ENCODE measurements at regions not wholly inside any gene's neighbourhood (a gene's known extent, or its start where the extent isn't known, plus 50 kb on each side); places are given as distances from the start of the nearest gene placed in this dataset.

GRCh38 chr15:55037071-55037470 lies 159.7 kb downstream of the RSL24D1 start:
- no peaks in the 10 kb centered on the region for H3K9me3 ChIP-seq (ENCODE audit: severe bottlenecking)
- no peak for DNase-seq (ENCODE audit: low spot score)
- TF ChIP-seq CTCF (IDR thresholded peaks at IDR 0.05; ENCODE audit: poor library complexity, severe bottlenecking): no peak

GRCh38 chr15:55035749-55036148 lies 161.0 kb downstream of the RSL24D1 start:
- H3K27me3 ChIP-seq (ENCODE audit: insufficient read depth, poor library complexity, severe bottlenecking): peaks cover 3% of the 10 kb centered on the region
- no peak for TF ChIP-seq CTCF (IDR thresholded peaks at IDR 0.05; ENCODE audit: poor library complexity, severe bottlenecking)

More at GRCh38 chr15:55037071-55037470, 159.7 kb downstream of the RSL24D1 start:
- Histone ChIP-seq H3K4me1 (ENCODE audit: insufficient read depth, poor library complexity, severe bottlenecking) (no peaks in the 10 kb centered on the region), H3K27me3 (ENCODE audit: insufficient read depth, poor library complexity, severe bottlenecking) (peaks cover 3% of the 10 kb centered on the region), H3K4me3 (ENCODE audit: severe bottlenecking) (no peak overlapping the region), H3K27ac (ENCODE audit: poor library complexity, severe bottlenecking) (no peak overlapping the region), H3K36me3 (ENCODE audit: low read depth) (no peaks in the 10 kb centered on the region)
- ATAC-seq (ENCODE audit: low read depth): no peak

GRCh38 chr15:55033574-55033973 lies 163.2 kb downstream of the RSL24D1 start:
- H3K9me3 ChIP-seq (ENCODE audit: severe bottlenecking): no peaks in the 10 kb centered on the region
- H3K27ac ChIP-seq (ENCODE audit: poor library complexity, severe bottlenecking): no peak overlapping the region
- no peak overlapping the region for H3K4me3 ChIP-seq (ENCODE audit: severe bottlenecking)
- DNase-seq (ENCODE audit: low spot score): no peak
- no peak for TF ChIP-seq CTCF (IDR thresholded peaks at IDR 0.05; ENCODE audit: poor library complexity, severe bottlenecking)
- H3K27me3 ChIP-seq (ENCODE audit: insufficient read depth, poor library complexity, severe bottlenecking): peaks cover 3% of the 10 kb centered on the region
- H3K4me1 ChIP-seq (ENCODE audit: insufficient read depth, poor library complexity, severe bottlenecking): no peaks in the 10 kb centered on the region
- ATAC-seq (ENCODE audit: low read depth): no peak
- no peaks in the 10 kb centered on the region for H3K36me3 ChIP-seq (ENCODE audit: low read depth)

More at GRCh38 chr15:55035749-55036148, 161.0 kb downstream of the RSL24D1 start:
- DNase-seq (ENCODE audit: low spot score): no peak
- H3K4me1 ChIP-seq (ENCODE audit: insufficient read depth, poor library complexity, severe bottlenecking): no peaks in the 10 kb centered on the region
- no peak overlapping the region for H3K4me3 ChIP-seq (ENCODE audit: severe bottlenecking)
- H3K9me3 ChIP-seq (ENCODE audit: severe bottlenecking): no peaks in the 10 kb centered on the region
- ATAC-seq (ENCODE audit: low read depth): no peak
- no peaks in the 10 kb centered on the region for H3K36me3 ChIP-seq (ENCODE audit: low read depth)
- no peak overlapping the region for H3K27ac ChIP-seq (ENCODE audit: poor library complexity, severe bottlenecking)

- Histone ChIP-seq H3K4me1 (ENCODE audit: insufficient read depth, poor library complexity, severe bottlenecking) (no peaks in the 10 kb centered on the region), H3K4me3 (ENCODE audit: severe bottlenecking) (no peak overlapping the region), H3K9me3 (ENCODE audit: severe bottlenecking) (no peaks in the 10 kb centered on the region), H3K27ac (ENCODE audit: poor library complexity, severe bottlenecking) (no peak overlapping the region), H3K36me3 (ENCODE audit: low read depth) (no peaks in the 10 kb centered on the region), H3K27me3 (ENCODE audit: insufficient read depth, poor library complexity, severe bottlenecking) (no peaks in the 10 kb centered on the region)
- DNase-seq (ENCODE audit: low spot score): no peak
- TF ChIP-seq CTCF (IDR thresholded peaks at IDR 0.05; ENCODE audit: poor library complexity, severe bottlenecking): no peak
- ATAC-seq (ENCODE audit: low read depth): no peak
These were observed 165.0 kb downstream of the RSL24D1 start for GRCh38 chr15:55031727-55032126.

- DNase-seq (ENCODE audit: low spot score) (no peak), ATAC-seq (ENCODE audit: low read depth) (no peak)
- no peaks in the 10 kb centered on the region for H3K36me3 ChIP-seq (ENCODE audit: low read depth)
- H3K9me3 ChIP-seq (ENCODE audit: severe bottlenecking): no peaks in the 10 kb centered on the region
- H3K4me1 ChIP-seq (ENCODE audit: insufficient read depth, poor library complexity, severe bottlenecking): no peaks in the 10 kb centered on the region
- no peak overlapping the region for H3K27ac ChIP-seq (ENCODE audit: poor library complexity, severe bottlenecking)
- H3K27me3 ChIP-seq (ENCODE audit: insufficient read depth, poor library complexity, severe bottlenecking): peaks cover 3% of the 10 kb centered on the region
- no peak for TF ChIP-seq CTCF (IDR thresholded peaks at IDR 0.05; ENCODE audit: poor library complexity, severe bottlenecking)
- no peak overlapping the region for H3K4me3 ChIP-seq (ENCODE audit: severe bottlenecking)
These were observed 170.4 kb downstream of the RSL24D1 start for GRCh38 chr15:55026381-55026780.

Measured in RWPE2 (cell line).